ENCODE measurements at regions not wholly inside any gene's neighbourhood (a gene's known extent, or its start where the extent isn't known, plus 50 kb on each side); places are given as distances from the start of the nearest gene placed in this dataset.

- no peak for DNase-seq (ENCODE audit: low spot score)
These were observed 161.1 kb downstream of the VEGFC start for GRCh38 chr4:176631611-176632010.
